ENCODE measurements at regions not wholly inside any gene's neighbourhood (a gene's known extent, or its start where the extent isn't known, plus 50 kb on each side); places are given as distances from the start of the nearest gene placed in this dataset.

GRCh38 chr2:125006676-125007075 is 981.6 kb downstream of the CNTNAP5 start:
- no peak for TF ChIP-seq CTCF (IDR thresholded peaks at IDR 0.05)
- no peak for TF ChIP-seq POLR2A (IDR thresholded peaks at IDR 0.05)
